ENCODE measurements at regions not wholly inside any gene's neighbourhood (a gene's known extent, or its start where the extent isn't known, plus 50 kb on each side); places are given as distances from the start of the nearest gene placed in this dataset.

DNA sequence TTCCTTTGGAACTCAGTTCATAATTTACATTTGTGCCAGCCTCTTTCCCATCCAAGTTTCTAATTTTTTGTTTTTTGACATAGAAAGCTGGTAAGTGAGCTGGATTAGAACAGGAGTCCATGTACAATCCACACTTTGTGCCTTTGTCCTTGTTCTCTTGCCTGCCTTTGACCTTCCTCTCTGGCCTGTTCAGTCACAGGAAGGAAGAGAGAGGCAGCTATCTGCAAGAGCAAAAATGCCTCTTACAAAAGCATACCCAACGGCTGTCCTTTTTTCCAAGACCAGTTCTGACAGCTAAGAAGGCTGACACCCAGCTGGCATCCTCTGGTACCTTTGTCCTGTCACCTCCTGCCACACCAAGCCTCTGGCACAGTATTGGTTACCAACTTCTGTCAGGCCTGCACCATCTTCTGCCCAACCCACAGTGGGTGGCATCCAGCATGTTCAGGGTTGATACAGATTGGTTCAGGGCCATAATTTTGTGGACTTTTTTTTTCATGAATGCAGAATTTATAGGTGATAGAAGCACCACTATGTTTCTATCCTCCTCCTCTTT is 133.7 kb upstream of the KLF14 start:
- TF ChIP-seq, protein P1, sequence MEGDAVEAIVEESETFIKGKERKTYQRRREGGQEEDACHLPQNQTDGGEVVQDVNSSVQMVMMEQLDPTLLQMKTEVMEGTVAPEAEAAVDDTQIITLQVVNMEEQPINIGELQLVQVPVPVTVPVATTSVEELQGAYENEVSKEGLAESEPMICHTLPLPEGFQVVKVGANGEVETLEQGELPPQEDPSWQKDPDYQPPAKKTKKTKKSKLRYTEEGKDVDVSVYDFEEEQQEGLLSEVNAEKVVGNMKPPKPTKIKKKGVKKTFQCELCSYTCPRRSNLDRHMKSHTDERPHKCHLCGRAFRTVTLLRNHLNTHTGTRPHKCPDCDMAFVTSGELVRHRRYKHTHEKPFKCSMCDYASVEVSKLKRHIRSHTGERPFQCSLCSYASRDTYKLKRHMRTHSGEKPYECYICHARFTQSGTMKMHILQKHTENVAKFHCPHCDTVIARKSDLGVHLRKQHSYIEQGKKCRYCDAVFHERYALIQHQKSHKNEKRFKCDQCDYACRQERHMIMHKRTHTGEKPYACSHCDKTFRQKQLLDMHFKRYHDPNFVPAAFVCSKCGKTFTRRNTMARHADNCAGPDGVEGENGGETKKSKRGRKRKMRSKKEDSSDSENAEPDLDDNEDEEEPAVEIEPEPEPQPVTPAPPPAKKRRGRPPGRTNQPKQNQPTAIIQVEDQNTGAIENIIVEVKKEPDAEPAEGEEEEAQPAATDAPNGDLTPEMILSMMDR (IDR thresholded peaks at IDR 0.05) = no peak
- TF ChIP-seq POLR2A (IDR thresholded peaks at IDR 0.05) = no peak
- TF ChIP-seq EP300 (IDR thresholded peaks at IDR 0.05) = no peak

Data from tibial nerve (tissue), 4 donors.